NCI-H82 treated with DMSO at 0.1 percent for 48 hours (cell line): ENCODE measurements at regions not wholly inside any gene's neighbourhood (a gene's known extent, or its start where the extent isn't known, plus 50 kb on each side); places are given as distances from the start of the nearest gene placed in this dataset.
"Not testable (repeated sequence)": the region's sequence is repeated elsewhere in the genome, so short reads cannot be mapped to it uniquely, and the experiment has no call there.

Experiments
- DNase-seq: peaks from one replicate; lab custom pipeline; 2025; ENCODE audit not compliant: unreplicated experiment; lab: John Stamatoyannopoulos, UW

- no peak for DNase-seq
Observed at GRCh38 chr20:60096166-60096565, 137.9 kb downstream of the CDH26 start.

- no peak for DNase-seq
Observed at GRCh38 chr20:60097285-60097684, 139.1 kb downstream of the CDH26 start.

GRCh38 chr20:60100780-60101179 lies 142.6 kb downstream of the CDH26 start:
- DNase-seq: no peak

- no peak for DNase-seq
Observed at GRCh38 chr20:60101201-60101890, 143.1 kb downstream of the CDH26 start.

- DNase-seq: no peak
Observed at GRCh38 chr20:60101891-60102281, 143.7 kb downstream of the CDH26 start.

- no peak for DNase-seq
Observed at GRCh38 chr20:60102665-60103210, 144.5 kb downstream of the CDH26 start.

GRCh38 chr20:60104993-60105803 lies 147.0 kb downstream of the CDH26 start:
- DNase-seq: no peak

- DNase-seq: not testable (repeated sequence)
Observed at GRCh38 chr20:60106186-60106585, 148.0 kb downstream of the CDH26 start.

GRCh38 chr20:60107621-60108390 lies 149.6 kb downstream of the CDH26 start:
- DNase-seq: no peak

- no peak for DNase-seq
Observed at GRCh38 chr20:60108397-60108796, 150.2 kb downstream of the CDH26 start.

GRCh38 chr20:60113024-60113724 lies 155.0 kb downstream of the CDH26 start:
- no peak for DNase-seq

- DNase-seq: no peak
Observed at GRCh38 chr20:60113771-60114170, 155.5 kb downstream of the CDH26 start.

GRCh38 chr20:60115451-60115850 lies 157.2 kb downstream of the CDH26 start:
- no peak for DNase-seq

- DNase-seq: no peak
Observed at GRCh38 chr20:60116128-60116909, 158.1 kb downstream of the CDH26 start.

- DNase-seq: no peak
Observed at GRCh38 chr20:60117065-60117464, 158.8 kb downstream of the CDH26 start.

- DNase-seq: no peak
Observed at GRCh38 chr20:60121903-60122302, 163.7 kb downstream of the CDH26 start.

- DNase-seq: no peak
Observed at GRCh38 chr20:60122671-60123070, 164.4 kb downstream of the CDH26 start.

GRCh38 chr20:60123096-60123495 lies 164.9 kb downstream of the CDH26 start:
- no peak for DNase-seq

- DNase-seq: no peak
Observed at GRCh38 chr20:60123652-60124051, 165.4 kb downstream of the CDH26 start.

GRCh38 chr20:60124776-60125381 lies 166.7 kb downstream of the CDH26 start:
- DNase-seq: no peak
